CD4-positive, alpha-beta T cell treated with Interleukin-12 subunit alpha and Interleukin-12 subunit beta, for 1 hour (primary cell): ENCODE measurements at regions not wholly inside any gene's neighbourhood (a gene's known extent, or its start where the extent isn't known, plus 50 kb on each side); places are given as distances from the start of the nearest gene placed in this dataset.

Experiments
- DNase-seq: peaks from one replicate; pipeline ENCODE4 v3.0.0-alpha.2; 2020

DNA sequence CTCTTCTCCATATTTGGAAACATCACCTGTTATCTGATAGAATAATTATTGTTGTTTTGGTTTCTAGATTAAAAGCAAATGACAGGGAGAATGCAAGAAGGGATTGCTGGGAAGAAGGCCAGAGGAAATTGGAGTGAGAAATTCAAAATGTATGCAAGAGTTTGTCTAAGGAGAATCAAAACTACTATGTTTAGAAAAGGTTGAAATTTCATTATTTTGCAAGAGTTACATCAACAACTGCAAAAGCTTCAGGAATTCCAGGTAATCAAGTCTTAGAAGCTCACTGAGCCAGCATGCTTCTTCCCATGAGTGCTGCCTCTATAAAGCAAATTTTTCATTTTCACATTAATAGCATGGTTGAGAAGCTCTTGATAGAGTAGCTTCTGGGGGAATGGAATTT lies 177.2 kb upstream of the GBE1 start:
- DNase-seq = no peak

DNA sequence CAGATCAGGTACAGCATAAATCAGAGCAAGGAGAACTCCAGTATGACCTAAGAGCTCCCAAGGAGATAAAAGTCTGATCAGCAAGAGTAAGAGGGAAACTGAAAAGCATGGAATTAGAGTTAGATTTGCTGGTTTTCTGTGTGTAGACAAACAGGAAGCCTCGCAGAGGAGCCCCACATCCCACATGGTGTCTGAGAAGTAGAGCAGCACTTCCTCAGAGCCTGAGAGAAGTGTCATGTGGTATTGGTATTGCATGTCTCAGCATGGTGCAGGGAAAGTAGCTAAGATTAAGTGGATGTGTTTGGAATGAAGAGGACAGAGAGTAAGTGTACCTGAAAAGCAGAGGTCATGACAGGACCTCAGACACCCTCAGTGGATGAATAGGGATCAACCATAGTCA lies 175.4 kb upstream of the GBE1 start:
- no peak for DNase-seq

DNA sequence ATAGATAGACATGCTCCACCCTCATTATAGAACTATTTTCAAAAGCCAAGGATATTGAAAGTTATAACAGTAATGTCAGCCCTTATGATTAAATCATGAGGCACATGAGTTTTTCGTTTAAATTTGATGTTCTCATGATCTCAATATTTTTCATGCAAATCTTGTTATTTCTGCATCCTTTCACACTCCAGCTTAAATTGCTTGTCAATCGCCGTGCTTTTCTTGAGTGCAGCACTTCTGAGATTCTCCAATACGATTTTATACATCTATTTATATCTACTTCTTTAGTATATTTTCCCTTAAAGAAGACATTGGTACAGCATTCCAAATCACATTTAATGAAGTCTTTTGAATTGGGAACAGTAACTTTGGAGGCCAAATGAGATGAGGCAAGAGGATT lies 171.2 kb upstream of the GBE1 start:
- no peak for DNase-seq

DNA sequence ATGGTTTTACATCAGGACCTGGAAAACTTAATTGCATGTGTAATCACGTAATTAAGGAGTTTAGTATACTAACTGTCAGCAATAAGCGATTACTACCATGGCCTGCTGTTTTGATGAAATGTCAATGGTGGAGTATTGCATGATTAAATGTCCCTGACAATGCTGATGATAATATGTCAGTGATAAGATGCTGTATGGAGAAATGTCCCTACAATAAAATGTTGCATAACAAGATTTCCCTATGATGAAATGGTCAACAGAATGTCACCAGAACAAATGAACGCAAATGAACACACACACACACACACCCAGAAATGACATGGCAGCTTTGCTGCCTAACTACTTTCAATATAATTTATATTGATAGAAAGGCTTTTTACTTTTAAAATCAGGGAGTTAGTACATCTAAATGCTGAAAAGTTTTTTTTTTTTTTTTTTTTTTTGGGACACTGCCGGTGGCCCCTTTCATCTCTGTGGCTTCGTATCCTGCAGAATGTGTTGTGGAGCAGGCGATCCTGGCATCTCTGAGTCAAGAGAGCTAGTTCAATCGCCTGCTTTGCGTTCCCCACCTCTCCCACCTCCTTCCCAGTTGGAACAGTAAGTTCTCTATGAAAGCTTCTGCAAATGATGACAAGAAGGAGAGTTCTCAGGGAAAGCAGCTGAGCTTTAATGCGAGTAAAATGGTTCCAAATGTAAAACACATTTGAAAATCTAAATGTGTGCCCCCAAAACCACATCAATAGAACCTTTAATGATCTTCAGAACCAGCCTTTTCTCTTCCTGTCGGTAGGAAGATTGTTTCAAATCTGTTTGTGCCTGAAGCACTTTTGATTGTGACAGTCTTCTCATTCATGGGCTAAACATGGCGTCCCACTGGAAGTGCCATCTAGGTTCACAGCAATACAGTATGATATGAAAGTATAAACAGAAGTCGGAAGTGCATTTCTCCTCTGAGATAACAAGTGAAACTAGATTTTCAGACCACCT lies 170.1 kb upstream of the GBE1 start:
- no peak for DNase-seq

DNA sequence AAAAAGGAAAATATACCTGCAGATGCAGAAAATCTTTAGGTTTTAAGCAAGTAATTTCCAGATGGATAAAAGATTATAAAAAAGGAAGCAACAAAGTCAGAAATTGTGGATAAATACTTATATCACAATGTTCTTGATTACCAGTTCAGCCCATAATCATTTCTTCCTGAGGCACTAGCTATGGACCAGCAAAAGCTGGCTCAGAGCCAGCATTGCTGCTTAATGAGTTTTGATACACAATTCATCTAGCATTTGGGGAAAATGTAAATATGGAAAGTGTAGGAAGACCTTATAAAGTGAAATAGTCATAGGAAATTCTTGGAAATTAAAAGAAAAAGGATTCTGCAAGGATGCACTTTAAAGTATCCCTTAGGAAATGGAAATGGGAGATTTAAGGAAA lies 168.3 kb upstream of the GBE1 start:
- no peak for DNase-seq

DNA sequence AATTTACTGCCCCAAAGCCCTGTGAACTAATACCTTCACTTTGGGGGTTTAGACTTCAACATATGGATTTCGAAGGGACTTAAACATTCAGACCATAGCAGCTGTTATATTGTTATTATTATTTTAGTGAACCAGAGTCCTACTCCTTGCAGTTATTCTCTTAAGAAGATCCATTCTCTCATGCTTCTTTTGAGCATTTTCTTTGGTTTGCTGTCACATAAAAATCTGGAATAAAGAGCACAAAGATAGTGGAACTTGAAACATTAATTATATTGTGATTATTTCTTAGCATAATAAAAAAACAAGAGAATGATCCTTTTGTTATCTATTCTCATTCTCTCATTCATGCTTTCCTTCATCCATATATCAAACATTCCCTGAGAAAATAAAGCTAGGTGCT lies 166.4 kb upstream of the GBE1 start:
- no peak for DNase-seq

DNA sequence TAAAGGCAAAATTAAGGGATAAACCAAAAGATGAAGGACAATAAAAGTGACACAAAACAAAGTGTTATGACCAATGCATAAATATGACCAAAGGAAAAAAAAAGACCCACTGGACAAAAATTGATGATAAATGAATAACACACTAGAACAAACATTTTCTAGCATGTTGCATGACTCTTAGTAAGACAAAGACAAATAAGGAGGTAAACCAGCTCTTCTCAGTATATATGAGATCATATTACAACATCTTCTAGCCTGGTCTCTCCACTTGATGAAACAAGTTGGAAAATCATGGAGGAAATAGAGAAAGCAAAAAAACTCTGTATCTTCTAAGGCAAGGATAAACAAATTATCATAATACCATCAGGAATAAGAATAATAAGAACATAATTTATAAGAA lies 163.9 kb upstream of the GBE1 start:
- no peak for DNase-seq

DNA sequence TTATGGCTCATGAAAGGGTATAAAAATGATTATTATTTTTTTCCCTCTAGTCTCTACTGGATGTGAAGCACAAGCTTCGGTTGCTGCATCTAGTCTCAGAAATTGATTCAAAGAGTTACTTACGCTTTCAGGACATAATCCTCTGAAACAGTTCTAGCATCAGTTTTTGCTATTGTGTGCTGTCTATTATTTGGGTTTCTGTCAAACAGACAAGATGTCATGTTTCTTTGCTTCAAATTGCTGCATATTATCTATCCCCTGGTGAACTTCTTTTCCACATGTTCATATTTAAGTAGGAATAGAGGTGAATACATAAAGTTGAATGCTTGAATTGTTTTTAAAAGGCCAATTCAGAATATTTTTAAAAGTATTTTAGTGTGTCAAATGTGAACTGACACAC lies 161.6 kb upstream of the GBE1 start:
- DNase-seq = no peak

DNA sequence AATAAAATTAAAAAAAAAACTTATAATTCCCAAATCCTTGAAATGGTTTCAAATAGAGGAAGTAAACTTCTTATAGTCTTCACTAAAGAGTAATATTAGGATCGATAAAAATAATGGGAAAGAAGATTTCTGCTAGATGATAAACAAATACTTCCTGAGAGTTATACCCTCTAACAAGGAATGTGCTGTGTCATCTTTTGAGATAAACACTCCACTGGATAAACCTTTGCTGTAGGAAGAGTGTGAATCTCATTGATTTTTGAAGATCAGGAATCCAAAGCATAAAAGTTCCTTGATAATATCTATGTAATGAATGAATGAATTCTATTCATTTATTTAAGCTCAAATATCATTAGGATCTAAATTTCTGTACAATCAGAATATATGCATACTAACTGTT lies 161.0 kb upstream of the GBE1 start:
- DNase-seq = no peak

DNA sequence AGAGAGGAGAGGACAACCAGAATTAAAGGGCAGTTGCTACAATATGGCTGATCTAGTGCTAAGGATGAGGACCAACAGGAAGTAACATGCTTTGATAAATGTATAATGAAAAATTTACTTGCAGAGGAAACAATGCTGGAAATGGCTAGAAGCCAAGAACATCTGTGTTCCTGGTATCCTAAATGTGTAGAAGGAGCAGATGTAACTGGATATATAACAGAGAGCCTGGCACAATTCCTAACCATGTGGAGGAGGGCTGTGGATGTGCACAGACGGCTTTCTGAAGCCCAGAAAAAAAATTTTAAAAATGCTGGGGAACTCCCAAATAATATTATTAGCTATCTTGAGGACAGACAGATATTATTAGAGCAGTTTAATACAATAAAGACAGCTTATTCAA lies 159.4 kb upstream of the GBE1 start:
- no peak for DNase-seq

DNA sequence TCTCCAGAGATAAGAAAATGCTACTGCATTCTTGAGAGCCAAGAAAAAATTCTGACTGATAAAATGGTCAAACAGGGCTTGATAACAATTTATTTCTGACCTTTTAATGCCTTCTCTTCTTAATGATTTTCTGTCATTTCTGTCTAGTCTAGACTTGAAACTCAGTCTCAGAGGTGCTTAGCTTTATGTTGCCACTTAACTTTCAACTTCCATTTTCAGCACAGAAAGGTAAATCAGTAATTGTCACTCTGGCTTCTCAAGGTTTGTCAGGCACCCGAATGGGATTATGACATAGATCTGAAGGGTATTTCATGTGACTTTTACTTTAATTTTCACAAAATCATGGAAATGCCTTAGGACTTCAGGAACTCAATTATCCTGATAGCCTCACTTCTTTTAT lies 155.4 kb upstream of the GBE1 start:
- no peak for DNase-seq

DNA sequence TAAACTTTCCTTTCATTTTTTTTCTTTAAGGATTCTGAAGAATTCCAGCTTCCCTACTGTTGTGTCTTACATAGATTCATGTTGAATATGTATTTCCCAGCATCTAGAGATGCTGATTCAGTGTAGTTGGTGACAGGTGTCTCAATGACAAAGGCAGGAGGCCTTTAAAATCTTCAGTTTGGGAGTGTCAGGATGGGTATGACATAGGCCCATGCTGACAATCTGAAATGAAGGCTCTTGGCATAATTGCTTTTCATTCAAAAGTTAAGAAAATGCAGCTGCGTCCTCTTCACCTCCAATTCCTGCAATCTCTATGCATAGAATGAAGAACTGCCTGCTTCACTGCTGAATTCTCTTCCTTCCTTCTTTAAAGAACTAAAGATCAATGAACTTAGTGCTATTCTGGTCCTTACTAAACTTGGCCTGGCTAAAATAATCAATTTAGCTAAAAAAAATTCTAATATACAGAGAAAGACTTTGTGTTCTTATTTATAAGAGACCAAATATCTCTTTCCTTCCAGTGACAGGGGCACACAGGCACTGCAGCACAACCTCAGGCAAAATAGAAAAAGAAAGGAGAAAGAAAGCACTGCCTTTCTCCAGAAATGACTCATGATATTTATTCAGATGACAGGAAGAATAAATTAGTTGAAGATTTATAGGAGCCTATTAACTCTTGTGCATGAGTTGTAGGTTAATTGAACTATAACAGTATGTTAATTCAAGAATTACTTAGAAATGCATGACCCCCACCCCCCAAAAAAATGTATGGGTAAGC lies 152.6 kb upstream of the GBE1 start:
- DNase-seq = no peak

DNA sequence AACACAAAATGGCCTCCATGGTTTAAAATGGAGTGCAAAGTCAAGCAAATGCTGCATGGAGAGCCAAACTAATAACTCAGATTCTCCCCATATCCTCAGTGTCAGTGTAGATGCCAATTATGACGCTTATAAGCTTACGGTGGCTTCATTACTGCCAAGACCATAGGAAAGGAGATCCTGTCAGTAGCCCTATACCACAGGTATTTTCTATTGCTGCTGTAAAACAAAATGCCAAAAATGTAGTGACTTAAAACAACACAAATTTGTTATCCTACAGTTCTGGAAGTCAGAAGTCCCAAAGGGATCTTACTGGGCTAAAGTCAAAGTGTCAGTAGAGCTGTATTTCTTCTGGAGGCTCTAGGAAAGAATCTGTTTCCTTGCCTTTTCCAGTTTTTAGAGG lies 149.8 kb upstream of the GBE1 start:
- DNase-seq = no peak

DNA sequence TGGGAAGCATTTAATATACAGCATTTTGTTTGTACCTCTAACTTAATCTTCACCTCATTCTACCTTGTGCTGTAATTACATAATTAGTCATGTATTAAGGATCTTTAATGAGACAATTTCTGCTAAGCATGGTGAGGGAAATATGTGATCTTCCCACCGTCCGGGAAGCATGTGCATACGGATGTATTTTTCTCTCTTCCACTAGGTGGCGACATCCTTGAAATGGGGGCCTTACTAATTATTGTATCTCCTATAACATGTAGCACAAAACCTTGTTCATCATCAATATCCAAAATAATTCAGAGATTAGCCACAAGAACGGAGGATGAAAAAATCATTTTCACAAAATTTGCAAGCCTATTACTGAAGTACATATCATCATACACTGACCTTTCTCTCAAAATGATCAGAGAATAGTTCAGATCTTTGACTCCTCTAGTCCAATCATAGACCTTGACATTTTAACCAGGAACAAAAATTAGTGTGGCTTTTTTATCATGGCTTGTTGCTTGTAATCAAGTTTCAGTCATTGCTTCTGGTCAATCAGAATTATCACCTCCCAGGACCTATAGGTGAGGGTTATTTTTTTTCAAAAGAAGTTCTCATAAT lies 148.9 kb upstream of the GBE1 start:
- peak; percentile 31 for DNase-seq

DNA sequence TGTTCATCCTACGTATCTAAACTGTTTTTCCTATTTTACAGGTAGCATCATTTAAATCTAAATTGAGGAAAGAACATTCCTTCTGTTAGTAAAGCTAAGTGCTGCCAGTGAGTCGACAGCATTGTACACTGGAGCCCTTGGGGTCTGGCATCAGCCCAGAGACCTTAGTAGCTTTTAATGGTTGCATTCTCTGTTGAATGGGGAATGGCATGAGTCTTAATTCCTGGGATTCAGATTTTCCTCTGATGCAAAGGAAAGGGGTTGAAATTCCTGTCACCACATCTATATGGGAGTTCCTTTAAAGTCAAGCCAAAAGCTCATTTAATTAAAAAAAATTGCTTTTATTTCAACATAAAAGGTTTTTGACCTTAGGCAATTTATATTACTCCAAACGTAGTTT lies 148.4 kb upstream of the GBE1 start:
- DNase-seq = no peak

DNA sequence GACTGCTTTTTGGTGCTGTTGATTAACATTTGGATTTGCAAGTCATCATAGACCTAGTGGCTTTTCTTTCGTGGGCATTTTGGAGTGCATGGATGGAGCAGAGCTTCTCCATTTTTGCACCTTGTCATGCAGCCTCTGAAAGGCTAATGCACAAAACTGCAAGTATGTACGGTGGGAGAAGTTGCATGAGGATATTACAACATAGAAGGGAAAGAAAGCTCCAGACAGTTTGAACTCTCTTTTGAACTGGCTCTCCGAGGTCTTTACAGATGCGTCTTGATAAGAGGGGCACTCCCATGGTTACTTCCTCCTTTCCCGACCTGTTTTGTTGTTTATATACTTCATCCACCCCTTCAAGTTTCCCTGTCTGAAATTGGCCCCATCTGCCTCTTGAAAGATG lies 147.1 kb upstream of the GBE1 start:
- DNase-seq = no peak

DNA sequence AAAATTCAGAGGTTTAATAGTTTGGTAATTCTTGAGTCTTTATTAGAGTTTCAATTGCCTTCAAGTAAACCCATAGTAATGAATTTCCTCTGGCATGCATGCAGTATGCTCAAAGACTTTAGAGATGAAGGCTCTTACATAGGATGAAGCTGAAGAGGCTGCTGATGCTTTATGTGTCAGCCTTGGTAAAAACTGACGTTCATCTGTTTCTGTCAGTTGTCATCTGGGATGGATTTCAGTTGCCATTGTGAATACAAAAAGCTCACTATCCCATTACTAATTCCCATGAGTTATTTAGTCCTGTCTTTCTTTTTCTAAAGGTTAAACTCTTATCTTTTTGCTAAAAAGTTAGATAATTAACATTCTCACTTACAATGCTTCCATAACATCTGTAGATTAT lies 136.9 kb upstream of the GBE1 start:
- no peak for DNase-seq

DNA sequence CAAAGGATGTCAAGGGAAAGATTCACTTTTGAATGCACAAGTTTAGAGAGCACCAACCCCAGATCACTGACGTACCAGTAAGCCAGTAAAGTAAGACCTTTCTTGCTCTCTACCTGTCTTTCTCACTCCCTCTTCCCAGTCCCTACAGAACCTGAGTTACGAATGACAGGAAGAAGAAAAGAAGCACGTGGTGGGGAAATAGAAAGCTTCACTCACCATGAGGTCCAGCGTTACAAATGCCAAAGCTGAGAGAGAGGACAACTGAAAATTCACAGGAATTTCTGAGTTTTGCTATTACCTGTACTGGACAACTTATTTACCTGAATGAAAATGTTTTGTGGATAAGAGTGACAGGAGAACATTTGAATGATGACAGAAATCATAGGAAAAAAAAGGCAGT lies 133.2 kb upstream of the GBE1 start:
- DNase-seq = no peak

DNA sequence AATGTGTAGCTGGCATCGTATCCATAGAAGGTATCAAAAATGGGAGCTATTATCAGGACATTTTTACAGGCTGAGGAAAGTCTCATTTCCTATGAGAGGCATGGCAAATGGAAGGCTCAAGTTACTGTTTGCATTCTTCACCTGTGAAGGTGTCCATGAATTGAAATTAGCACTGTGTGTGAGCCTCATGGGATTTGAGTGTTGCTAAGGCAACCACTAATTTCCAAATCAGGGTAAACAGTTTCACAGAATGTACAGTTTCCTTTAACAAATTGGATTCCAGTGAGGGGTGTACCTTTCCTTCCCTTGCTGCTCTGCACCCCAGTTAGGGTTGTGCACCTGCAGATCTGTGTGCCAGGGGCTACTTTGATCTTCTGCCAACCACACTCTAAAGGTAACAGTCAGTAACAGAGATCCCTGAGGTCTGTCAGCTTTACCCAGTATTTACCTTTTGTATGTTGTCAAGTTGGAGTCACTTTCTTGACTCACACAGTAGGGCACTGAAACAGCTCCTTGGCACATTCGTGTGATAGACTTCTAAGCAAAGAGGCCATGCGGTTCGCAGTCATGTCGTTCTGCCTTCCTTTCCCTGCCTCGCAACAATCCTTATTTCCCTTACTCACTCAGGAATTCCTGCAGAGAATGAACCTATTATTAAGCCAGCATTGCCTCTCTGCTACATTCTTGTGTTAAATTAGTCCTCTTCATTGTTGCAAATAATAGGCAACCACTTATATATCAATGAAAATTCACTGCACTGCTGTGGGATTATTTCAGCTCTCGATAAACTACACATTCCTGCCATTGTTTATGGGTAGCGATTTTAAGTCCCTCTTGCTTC lies 129.8 kb upstream of the GBE1 start:
- DNase-seq = no peak

DNA sequence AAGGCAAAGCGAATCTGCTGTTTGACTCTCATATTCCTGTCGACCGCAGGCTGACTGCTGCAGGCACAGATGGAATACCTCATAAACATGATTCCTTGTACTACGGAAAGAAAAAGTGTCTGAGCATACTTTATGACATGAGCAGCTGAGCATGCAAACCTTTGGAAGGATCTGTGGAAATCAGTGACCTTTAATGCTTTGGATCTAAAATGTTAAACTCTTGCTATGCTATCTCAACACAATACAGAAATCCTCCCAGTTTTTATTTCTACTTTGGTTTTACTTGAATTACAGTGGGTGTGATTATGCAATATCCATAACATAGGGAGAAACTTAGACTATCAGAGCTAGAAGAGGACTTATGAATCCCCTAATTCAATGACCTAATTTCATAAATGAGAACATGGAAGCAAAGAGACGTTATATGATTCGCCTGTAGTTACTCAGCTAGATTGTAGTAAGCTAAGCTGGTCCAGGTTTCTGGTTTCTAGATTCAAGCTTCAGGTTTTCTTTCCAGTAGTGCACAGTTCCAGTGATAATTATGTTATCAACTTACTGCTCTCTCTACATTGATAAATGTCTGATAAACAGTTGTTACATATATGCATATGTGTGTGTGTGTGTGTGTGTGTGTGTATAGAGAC lies 127.6 kb upstream of the GBE1 start:
- no peak for DNase-seq

DNA sequence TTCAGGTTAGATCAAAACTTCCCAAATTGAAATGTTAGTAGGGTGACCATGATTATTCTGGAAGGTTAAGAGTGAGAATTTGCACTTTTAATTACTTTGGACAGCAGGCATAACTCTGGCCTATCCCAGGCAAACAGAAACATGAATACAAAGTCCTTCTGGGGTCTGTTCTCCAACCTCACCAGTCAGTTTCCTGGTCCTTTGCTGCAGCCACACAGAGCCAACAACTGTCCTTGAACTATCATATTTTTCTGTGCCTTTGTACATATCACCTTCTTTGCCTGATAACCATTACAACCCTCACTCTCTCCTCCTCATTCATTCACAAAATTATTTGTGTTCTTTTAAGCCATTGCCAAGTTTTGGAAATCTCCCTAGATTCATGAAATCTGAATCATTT lies 126.0 kb upstream of the GBE1 start:
- DNase-seq = no peak

DNA sequence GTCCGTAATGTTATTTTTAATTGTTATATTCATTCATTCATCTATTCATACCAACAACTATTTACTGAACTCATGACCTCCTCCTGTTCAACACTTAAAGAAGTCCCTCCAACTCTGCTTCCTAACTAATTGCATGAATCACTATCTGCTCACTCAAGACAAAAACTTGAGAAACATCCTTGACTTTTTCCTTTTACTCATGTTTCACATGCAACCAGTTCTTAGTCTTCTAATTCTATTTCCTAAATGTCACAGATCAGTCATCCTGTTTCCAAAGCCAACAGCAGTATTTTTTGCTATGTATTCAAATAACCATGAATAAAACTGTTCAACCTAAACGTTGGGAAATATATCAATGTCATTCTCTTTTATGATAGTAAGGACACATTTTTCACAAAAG lies 124.6 kb upstream of the GBE1 start:
- DNase-seq = no peak
